A549 (cell line): ENCODE measurements at regions not wholly inside any gene's neighbourhood (a gene's known extent, or its start where the extent isn't known, plus 50 kb on each side); places are given as distances from the start of the nearest gene placed in this dataset.

Experiments used
- BHLHE40 ChIP-seq: IDR thresholded peaks from 2 replicates; pipeline ENCODE4 v1.6.1; 2012; ENCODE audit warnings: low read depth, low read length, inconsistent platforms
- ESRRA ChIP-seq: fragments of 150-350 bp; IDR thresholded peaks from 2 replicates; pipeline ENCODE4 v1.6.1; 2014; ENCODE audit warnings: mild to moderate bottlenecking, low read length, borderline replicate concordance
- HDAC2 ChIP-seq: fragments of 200-600 bp; sonication (generic); IDR thresholded peaks from 2 replicates; pipeline ENCODE4 v1.6.1; 2016
- HOXB5 ChIP-seq: fragments of 250-450 bp; sonication (Bioruptor Pico); IDR thresholded peaks from 2 replicates; pipeline ENCODE4 v1.5.0; 2020; ENCODE audit warnings: mild to moderate bottlenecking, moderate library complexity
- JUN ChIP-seq, 2 experiments: fragments of >200 bp; sonication (Bioruptor Twin); formaldehyde crosslinking; IDR thresholded peaks; 2 replicates in 1 of 2; 3 replicates in 1 of 2; pipeline ENCODE4 v1.6.1; 2016 to 2017
- MYC ChIP-seq: IDR thresholded peaks from 2 replicates; pipeline ENCODE4 v1.6.1; 2012; ENCODE audit warnings: mild to moderate bottlenecking, inconsistent platforms, low read length, improper control_type of control experiment, borderline replicate concordance
- POLR2A ChIP-seq: IDR thresholded peaks from 2 replicates; pipeline ENCODE4 v1.6.1; 2012; ENCODE audit warnings: mild to moderate bottlenecking, low read length
- RAD21 ChIP-seq, 2 experiments: fragments of >200 bp in 1 of 2; sonication (Bioruptor Twin) in 1 of 2; formaldehyde crosslinking in 1 of 2; IDR thresholded peaks in 1 of 2; conservative IDR thresholded peaks in 1 of 2; 2 replicates in 1 of 2; 3 replicates in 1 of 2; pipeline ENCODE4 v1.6.1; 2012 to 2018; ENCODE audit warnings: inconsistent platforms in 1 of 2
- RARB ChIP-seq: fragments of 250-450 bp; sonication (Bioruptor Pico); IDR thresholded peaks from 2 replicates; pipeline ENCODE4 v1.8.0; 2021; ENCODE audit warnings: mild to moderate bottlenecking, moderate library complexity
- RFX5 ChIP-seq: fragments of 450-650 bp; IDR thresholded peaks from 2 replicates; pipeline ENCODE4 v1.7.1; 2014; ENCODE audit warnings: antibody characterized with exemption, mild to moderate bottlenecking, moderate library complexity
- TF ChIP-seq, protein P1 (sequence below): fragments of >200 bp; sonication (Bioruptor Twin); formaldehyde crosslinking; IDR thresholded peaks from 3 replicates; pipeline ENCODE4 v1.5.1; 2016
- TF ChIP-seq, protein P2 (sequence below): fragments of >200 bp; sonication (Bioruptor Twin); formaldehyde crosslinking; IDR thresholded peaks from 3 replicates; pipeline ENCODE4 v1.6.1; 2016
- TF ChIP-seq, protein P3 (sequence below): IDR thresholded peaks from 2 replicates; pipeline ENCODE4 v1.6.1; 2012

GRCh38 chr16:65896448-65897153 lies 469.9 kb upstream of the CDH5 start:
- TF ChIP-seq, protein P1, sequence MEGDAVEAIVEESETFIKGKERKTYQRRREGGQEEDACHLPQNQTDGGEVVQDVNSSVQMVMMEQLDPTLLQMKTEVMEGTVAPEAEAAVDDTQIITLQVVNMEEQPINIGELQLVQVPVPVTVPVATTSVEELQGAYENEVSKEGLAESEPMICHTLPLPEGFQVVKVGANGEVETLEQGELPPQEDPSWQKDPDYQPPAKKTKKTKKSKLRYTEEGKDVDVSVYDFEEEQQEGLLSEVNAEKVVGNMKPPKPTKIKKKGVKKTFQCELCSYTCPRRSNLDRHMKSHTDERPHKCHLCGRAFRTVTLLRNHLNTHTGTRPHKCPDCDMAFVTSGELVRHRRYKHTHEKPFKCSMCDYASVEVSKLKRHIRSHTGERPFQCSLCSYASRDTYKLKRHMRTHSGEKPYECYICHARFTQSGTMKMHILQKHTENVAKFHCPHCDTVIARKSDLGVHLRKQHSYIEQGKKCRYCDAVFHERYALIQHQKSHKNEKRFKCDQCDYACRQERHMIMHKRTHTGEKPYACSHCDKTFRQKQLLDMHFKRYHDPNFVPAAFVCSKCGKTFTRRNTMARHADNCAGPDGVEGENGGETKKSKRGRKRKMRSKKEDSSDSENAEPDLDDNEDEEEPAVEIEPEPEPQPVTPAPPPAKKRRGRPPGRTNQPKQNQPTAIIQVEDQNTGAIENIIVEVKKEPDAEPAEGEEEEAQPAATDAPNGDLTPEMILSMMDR = no peak
- TF ChIP-seq HOXB5 = no peak
- TF ChIP-seq BHLHE40 = no peak
- TF ChIP-seq, protein P2, sequence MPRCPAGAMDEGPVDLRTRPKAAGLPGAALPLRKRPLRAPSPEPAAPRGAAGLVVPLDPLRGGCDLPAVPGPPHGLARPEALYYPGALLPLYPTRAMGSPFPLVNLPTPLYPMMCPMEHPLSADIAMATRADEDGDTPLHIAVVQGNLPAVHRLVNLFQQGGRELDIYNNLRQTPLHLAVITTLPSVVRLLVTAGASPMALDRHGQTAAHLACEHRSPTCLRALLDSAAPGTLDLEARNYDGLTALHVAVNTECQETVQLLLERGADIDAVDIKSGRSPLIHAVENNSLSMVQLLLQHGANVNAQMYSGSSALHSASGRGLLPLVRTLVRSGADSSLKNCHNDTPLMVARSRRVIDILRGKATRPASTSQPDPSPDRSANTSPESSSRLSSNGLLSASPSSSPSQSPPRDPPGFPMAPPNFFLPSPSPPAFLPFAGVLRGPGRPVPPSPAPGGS = no peak
- no peak for TF ChIP-seq ESRRA
- no peak for TF ChIP-seq MYC
- TF ChIP-seq HDAC2 = no peak
- no peak for TF ChIP-seq RFX5
- TF ChIP-seq POLR2A = no peak
- no peak for TF ChIP-seq JUN (IDR thresholded peaks at IDR 0.05)
- TF ChIP-seq RAD21 (conservative IDR thresholded peaks at IDR 0.05 in 1 of 2, IDR thresholded peaks at IDR 0.05 in 1 of 2) = no peak
- TF ChIP-seq, protein P3, sequence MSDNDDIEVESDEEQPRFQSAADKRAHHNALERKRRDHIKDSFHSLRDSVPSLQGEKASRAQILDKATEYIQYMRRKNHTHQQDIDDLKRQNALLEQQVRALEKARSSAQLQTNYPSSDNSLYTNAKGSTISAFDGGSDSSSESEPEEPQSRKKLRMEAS = no peak
- no peak for TF ChIP-seq RARB (CRISPR knock-in tag)
